NCI-H345 treated with DMSO at 0.1 percent for 48 hours (cell line): ENCODE measurements at regions not wholly inside any gene's neighbourhood (a gene's known extent, or its start where the extent isn't known, plus 50 kb on each side); places are given as distances from the start of the nearest gene placed in this dataset.

Experiments
- DNase-seq: peaks from one replicate; lab custom pipeline; 2025; ENCODE audit not compliant: unreplicated experiment; lab: John Stamatoyannopoulos, UW

- DNase-seq: no peak
These were observed 124.6 kb upstream of the BCL2L14 start for GRCh38 chr12:11946161-11946560.

GRCh38 chr12:11947213-11947612 lies 123.5 kb upstream of the BCL2L14 start:
- no peak for DNase-seq

GRCh38 chr12:11949738-11950411 lies 120.9 kb upstream of the BCL2L14 start:
- peak; percentile 45 for DNase-seq

- DNase-seq: no peak
These were observed 119.5 kb upstream of the BCL2L14 start for GRCh38 chr12:11951209-11951608.

- DNase-seq: peak; percentile 13
These were observed 117.2 kb upstream of the BCL2L14 start for GRCh38 chr12:11953523-11953922.

GRCh38 chr12:11954181-11954580 lies 116.6 kb upstream of the BCL2L14 start:
- DNase-seq: no peak

GRCh38 chr12:11958221-11959091 lies 112.3 kb upstream of the BCL2L14 start:
- DNase-seq: no peak

- DNase-seq: no peak
These were observed 111.5 kb upstream of the BCL2L14 start for GRCh38 chr12:11959117-11959823.

GRCh38 chr12:11960646-11961045 lies 110.1 kb upstream of the BCL2L14 start:
- DNase-seq: no peak

- no peak for DNase-seq
These were observed 109.1 kb upstream of the BCL2L14 start for GRCh38 chr12:11961686-11962085.

- no peak for DNase-seq
These were observed 107.9 kb upstream of the BCL2L14 start for GRCh38 chr12:11962860-11963259.

- no peak for DNase-seq
These were observed 106.8 kb upstream of the BCL2L14 start for GRCh38 chr12:11963841-11964471.

- no peak for DNase-seq
These were observed 105.4 kb upstream of the BCL2L14 start for GRCh38 chr12:11965258-11965910.

- DNase-seq: no peak
These were observed 103.2 kb upstream of the BCL2L14 start for GRCh38 chr12:11967376-11968047.

- DNase-seq: no peak
These were observed 102.7 kb upstream of the BCL2L14 start for GRCh38 chr12:11968048-11968383.

- no peak for DNase-seq
These were observed 102.2 kb upstream of the BCL2L14 start for GRCh38 chr12:11968516-11968915.

GRCh38 chr12:11969437-11970154 lies 101.1 kb upstream of the BCL2L14 start:
- no peak for DNase-seq

GRCh38 chr12:11970155-11970520 lies 100.6 kb upstream of the BCL2L14 start:
- no peak for DNase-seq

GRCh38 chr12:11973396-11973795 lies 97.3 kb upstream of the BCL2L14 start:
- DNase-seq: no peak

GRCh38 chr12:11976005-11976404 lies 94.7 kb upstream of the BCL2L14 start:
- DNase-seq: no peak
